Fibroblast of mammary gland (primary cell): ENCODE measurements at regions not wholly inside any gene's neighbourhood (a gene's known extent, or its start where the extent isn't known, plus 50 kb on each side); places are given as distances from the start of the nearest gene placed in this dataset.

Experiments
- DNase-seq: peaks from one replicate; pipeline ENCODE4 v3.0.0-alpha.2; 2010; ENCODE audit warnings: low read depth
- H3K4me3 ChIP-seq: 2 replicates; pipeline ENCODE4 v1.5.1; 2011; ENCODE audit warnings: low read depth, mild to moderate bottlenecking, low read length, moderate library complexity; ENCODE audit not compliant: control insufficient read depth
- TF ChIP-seq, protein P1 (sequence below): conservative IDR thresholded peaks from 2 replicates; pipeline ENCODE4 v1.5.1; 2011; ENCODE audit warnings: low read depth, low read length, inconsistent platforms; ENCODE audit not compliant: control insufficient read depth, insufficient read depth

DNA sequence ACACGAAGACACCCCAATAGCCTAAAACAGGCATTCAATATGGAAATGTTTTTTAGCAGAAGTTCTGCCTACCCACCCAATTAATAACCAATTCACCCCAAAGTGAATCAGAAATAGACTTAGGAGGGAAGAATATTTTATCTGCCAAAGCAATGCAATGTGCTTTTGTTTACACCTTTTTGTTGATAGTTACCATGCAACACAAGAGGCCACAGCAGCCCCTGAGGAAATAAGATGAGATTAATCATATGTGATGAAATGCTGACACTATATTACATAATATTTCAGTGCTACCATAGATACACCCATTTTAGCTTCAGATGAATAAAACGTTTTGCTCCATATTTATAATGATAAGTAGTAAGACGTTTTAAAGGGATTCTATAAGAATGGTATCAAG, 60.9 kb upstream of the RGS2 start:
- peak; percentile 67 for DNase-seq
- H3K4me3 ChIP-seq = no peak overlapping the region
- TF ChIP-seq, protein P1, sequence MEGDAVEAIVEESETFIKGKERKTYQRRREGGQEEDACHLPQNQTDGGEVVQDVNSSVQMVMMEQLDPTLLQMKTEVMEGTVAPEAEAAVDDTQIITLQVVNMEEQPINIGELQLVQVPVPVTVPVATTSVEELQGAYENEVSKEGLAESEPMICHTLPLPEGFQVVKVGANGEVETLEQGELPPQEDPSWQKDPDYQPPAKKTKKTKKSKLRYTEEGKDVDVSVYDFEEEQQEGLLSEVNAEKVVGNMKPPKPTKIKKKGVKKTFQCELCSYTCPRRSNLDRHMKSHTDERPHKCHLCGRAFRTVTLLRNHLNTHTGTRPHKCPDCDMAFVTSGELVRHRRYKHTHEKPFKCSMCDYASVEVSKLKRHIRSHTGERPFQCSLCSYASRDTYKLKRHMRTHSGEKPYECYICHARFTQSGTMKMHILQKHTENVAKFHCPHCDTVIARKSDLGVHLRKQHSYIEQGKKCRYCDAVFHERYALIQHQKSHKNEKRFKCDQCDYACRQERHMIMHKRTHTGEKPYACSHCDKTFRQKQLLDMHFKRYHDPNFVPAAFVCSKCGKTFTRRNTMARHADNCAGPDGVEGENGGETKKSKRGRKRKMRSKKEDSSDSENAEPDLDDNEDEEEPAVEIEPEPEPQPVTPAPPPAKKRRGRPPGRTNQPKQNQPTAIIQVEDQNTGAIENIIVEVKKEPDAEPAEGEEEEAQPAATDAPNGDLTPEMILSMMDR = no peak

DNA sequence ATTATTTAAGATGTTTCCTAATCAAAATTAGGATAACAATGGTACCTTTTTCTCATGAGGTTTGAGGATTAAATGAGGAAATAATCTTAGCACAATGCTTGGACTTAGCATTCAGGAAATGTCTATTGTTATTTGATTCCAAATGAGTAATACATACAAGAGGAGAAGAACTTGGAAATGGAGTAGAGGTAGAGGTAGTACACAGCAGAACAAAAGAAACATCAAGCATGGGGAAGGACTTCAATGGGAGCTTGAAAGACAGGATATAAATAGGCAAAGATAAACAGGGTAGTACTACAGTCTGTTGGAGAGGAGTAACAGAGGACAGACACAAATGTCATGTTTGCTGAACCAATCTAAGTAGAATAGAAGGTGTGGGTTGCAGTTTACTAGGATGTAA, 59.5 kb upstream of the RGS2 start:
- H3K4me3 ChIP-seq = no peak overlapping the region
- DNase-seq = no peak
- TF ChIP-seq, protein P1 = no peak

DNA sequence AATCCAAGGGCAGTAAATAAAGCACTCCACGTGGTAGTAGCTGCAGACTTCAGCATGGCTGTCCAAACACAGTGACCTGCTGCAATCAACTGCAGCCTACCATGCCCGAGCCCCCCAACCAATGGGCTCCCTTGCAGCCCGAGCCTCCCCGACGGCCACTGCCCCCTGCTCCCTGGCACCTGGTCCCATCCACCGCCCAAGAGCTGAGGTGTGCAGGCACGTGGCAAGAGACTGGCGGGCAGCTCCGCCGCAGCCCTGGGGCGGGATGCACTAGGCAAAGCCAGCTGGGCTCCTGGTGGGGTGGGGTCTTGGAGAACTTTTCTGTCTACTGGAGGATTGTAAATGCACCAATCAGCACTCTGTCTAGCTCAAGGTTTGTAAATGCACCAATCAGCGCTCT, 57.6 kb upstream of the RGS2 start:
- no peak overlapping the region for H3K4me3 ChIP-seq
- DNase-seq = no peak
- TF ChIP-seq, protein P1 = no peak

DNA sequence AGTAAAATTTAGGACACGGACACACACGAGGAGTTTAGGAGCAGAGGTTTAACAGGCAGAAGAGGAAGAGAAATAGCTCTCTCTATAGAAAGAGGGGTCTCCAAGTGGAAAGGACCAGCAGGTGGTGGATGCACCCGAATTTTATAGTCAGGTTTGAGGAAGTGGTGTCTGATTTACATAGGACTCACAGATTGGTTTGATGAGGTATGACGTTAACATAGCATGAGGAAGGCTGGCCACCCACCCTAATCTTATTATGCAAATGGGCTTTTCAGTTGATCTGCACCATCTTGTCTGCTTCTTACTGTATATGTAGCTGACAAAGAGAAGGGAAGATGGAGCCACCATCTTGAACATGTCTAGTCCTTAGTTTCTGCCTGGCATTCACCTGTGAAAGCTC, 52.5 kb upstream of the RGS2 start:
- H3K4me3 ChIP-seq = no peak overlapping the region
- TF ChIP-seq, protein P1 = no peak
- no peak for DNase-seq

DNA sequence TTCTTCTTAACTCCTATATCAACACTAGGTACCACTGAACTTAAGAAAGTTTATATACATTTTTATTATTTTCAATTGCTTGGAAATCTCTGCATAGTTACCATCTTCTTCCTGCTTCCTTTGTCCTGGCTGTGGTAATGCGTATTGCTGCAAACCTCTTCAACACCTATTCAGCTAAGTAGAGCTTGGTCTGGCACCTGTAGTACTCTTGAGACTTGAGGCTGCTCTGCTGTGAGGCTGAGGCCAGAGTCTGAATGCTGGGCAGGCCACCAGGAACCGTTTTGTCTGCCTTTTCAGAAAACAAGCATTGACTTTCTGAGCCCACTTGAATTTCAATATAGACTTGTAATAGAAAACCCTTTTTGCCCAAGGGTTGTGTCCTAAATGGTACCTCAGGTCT, 52.0 kb upstream of the RGS2 start:
- TF ChIP-seq, protein P1 = no peak
- no peak for DNase-seq
- no peak overlapping the region for H3K4me3 ChIP-seq

DNA sequence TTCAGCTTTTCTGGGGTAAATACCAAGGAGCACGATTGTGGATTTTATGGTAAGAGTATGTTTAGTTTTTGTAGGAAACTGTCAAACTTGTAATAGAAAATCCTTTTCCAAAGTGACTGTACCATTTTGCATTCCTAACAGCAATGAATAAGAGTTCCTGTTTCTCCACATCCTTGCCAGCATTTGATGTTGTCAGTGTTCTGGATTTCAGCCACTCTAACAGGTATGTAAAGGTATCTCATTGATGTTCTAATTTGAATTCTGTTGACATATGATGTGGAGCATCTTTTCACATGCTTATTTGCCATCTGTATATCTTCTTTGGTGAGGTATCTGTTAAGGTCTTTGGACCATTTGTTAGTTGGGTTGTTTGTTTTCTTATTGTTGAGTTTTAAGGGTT, 50.3 kb upstream of the RGS2 start:
- DNase-seq = no peak
- TF ChIP-seq, protein P1 = no peak
- no peak overlapping the region for H3K4me3 ChIP-seq
